Right lobe of liver (tissue), 4 donors: ENCODE measurements at regions not wholly inside any gene's neighbourhood (a gene's known extent, or its start where the extent isn't known, plus 50 kb on each side); places are given as distances from the start of the nearest gene placed in this dataset.

Experiments
- CTCF ChIP-seq, 4 donors: fragments of 200-600 bp in 3 of 4; fragments of 450-650 bp in 1 of 4; IDR thresholded peaks; one replicate each; pipeline versions ENCODE4 v1.5.1 to v1.8.0; 2016 to 2022; ENCODE audit warnings: antibody characterized with exemption in 4 of 4, mild to moderate bottlenecking in 2 of 4
- POLR2A ChIP-seq: fragments of 450-650 bp; IDR thresholded peaks from one replicate; pipeline ENCODE4 v1.6.1; 2017; ENCODE audit warnings: antibody characterized with exemption, mild to moderate bottlenecking
- donor health status: DM: no; HTN: no; CAD: no.
- donor health status: DM: no; HTN: no; CAD: no.
- donor health status: DM: no; HTN: yes; CAD: no.

DNA sequence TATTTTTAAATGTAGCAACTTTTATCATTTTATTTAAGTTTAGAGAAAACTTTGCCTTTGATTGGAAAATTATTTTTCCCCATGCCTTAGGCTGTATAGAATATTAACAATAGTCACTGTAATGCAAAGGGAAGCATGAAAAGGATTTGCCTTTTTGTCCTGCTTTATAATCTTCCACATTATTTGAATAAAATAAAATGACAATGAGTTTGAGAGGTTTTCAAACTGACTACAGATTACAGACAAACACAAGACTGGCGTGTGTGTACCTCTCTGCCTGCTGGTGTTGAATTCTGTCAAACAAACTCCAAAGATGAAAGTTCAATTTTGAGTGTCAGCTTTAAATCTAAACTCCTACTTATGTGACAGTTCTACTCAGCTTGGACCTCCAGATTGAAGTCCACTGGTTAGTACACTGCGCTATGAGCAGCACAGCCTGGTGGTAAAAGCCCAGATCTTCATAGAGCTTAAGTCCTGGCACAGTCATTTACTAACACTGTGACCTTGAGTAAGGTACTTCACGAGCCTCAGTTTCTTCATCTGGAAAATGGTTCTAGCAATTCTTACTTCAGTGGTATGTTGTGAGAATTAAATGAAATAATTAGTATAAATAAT is 98.3 kb upstream of the CPNE8 start:
- no peak for TF ChIP-seq POLR2A
- TF ChIP-seq CTCF (IDR thresholded peaks at IDR 0.05) = no peak
